AML-193 (cell line): ENCODE measurements at regions not wholly inside any gene's neighbourhood (a gene's known extent, or its start where the extent isn't known, plus 50 kb on each side); places are given as distances from the start of the nearest gene placed in this dataset.

Experiments
- DNase-seq, 2 experiments: peaks; one replicate each; lab custom pipeline; 2025; lab: John Stamatoyannopoulos, UW

- no peak for DNase-seq
Measured at GRCh38 chr4:13181681-13182080, 302.5 kb downstream of the RAB28 start.

DNA sequence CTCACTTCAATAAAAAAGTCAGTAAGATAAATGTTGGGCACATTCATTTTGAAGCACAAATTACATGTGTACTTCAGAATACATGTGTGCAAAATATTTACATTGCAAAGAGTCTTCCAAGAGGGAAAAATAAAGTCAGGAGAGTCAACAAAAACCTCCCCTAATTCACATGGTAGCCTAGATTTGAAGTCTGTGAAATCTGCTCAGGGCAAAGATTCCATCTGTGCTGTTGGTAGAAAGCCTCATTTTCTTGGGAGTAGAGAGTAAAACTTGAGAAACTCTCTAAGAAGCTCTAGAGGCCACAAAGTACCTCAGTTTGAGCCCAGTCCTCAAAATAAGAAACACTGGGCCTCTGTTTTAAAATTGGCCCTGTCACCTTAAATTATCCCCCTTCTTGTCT, 303.4 kb downstream of the RAB28 start:
- no peak for DNase-seq

DNA sequence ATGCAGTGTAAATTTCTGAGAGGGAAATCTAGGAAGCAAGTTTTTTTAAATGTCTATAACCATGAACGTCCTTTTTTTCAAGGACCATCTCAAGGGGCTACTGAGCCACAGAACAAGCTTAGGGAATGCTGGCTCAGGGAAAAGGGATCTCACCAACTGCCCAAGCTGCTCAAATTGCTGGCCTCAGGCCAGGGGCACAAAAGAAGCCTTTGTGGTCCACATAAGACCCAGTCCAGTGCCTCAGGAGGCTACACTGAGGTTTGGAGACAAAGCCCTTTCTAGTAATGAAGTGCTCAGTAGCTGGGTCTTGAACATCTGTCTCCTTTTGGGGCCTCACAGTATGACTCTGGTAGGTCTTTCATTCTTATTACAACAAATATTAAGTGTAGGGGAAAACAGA, 305.5 kb downstream of the RAB28 start:
- no peak for DNase-seq

DNA sequence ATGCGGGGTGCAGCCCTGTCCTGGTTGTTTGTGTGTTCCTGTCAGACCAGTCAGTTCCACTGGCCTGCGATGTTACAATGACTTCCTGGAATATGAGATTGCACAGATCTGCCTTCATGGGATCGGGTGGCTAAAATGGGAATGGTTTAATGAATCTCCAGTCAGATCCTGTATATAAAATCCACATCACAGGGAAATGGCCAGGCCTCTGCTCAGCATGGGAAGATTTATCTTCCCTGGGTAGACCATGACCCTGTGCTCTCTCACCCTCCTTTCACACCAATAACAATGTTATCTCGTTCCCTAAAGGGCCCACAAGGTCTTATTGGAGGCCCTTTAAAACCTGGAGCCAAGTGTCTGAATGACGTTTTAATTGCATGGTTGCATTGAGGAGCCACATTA, 307.4 kb downstream of the RAB28 start:
- DNase-seq, result no peak

GRCh38 chr4:13174926-13175325, 309.2 kb downstream of the RAB28 start:
- no peak for DNase-seq

DNA sequence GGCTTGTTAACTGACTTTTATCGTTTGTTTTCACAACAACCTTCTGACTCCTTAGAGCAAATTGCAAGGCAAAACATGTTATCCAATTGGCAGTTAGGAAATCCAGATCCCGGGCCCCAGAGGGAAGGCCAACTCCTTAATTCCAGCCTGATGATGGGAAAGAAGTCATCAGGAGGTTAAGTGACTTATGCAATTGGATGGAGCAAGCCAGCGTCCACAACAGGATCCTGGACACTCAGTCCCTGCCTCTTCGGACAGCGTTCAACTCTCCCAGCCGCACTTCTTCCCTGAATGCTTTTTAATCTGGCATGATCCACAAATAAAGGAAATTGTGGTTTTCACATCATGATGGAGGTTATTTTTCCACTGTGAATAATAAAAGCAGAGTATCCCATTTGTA, 310.1 kb downstream of the RAB28 start:
- no peak for DNase-seq

GRCh38 chr4:13171292-13172057, 312.7 kb downstream of the RAB28 start:
- no peak for DNase-seq

DNA sequence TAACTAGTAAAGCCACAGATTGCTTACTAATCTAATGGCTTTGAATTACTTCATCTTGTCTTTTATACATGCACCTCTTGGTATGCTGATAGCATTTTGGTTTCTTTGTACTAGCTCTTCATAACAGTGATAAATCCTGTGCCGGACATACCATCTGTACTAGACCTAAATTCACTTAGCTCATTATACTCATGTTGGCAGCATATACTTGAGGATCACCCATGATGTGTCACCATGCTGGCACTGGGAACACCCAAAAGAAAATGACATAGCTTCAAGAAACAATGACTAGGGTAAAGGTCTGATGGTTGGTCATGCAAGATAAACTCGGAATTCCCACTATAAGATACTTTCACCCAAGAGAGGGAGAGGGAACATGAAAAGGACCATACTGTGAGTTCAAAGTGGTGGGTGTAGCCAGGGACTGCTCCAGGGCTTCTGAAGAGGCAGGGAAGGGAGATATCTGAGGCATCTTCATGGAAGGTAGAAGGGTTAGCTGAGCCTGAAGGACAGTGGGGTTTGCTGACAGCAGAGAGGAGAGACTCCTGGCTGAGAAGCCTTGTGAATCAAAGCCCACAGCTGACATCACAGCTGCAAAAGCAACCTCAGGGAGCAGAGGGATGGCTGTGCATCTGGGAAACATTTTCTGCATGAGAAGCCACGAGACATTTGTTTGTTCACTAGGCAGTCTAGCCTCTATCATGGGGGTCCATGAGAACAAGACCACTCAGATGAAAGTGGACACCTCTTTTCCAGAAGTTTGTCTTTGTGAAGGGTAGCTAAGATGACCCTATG, 314.2 kb downstream of the RAB28 start:
- DNase-seq, result no peak

DNA sequence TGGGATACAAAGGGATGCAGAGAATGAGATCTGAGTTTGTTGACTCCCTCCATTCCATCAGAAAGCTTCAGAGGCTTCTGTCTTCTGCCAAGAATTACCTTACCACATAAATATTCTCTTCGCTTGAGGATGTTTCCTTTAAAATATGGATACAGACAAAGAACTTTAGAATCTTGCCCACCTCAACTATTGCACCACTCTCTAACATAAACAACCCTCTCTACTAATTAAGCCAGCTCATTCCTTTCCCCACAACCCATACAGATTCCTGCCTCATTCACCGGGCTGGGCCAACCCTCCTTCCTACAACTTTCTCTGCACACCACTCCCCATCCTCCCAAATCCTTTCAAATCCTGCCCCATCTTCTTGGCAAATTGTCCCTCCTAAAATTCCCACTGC, 315.8 kb downstream of the RAB28 start:
- no peak for DNase-seq

DNA sequence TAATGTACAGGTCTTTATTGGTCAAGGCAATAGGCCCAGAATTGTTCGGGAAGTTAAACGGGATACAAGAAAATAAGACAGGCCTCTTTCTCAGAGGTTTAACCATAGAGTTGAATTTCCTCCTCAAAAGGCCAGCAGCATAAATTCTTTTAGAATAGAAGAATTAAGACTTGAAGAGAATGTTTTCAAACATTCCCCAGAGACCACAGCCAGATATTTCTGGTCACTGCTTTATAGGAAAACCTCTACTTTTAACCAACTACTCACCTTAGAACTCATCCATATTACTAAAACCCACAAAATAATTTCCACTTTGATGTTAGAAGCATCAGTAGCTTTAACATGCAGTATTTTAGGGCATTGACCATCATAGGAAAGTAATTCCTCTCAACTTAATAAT, 317.9 kb downstream of the RAB28 start:
- DNase-seq, result no peak

GRCh38 chr4:13164783-13165331, 319.3 kb downstream of the RAB28 start:
- no peak for DNase-seq

GRCh38 chr4:13162886-13163285, 321.3 kb downstream of the RAB28 start:
- DNase-seq, result no peak

DNA sequence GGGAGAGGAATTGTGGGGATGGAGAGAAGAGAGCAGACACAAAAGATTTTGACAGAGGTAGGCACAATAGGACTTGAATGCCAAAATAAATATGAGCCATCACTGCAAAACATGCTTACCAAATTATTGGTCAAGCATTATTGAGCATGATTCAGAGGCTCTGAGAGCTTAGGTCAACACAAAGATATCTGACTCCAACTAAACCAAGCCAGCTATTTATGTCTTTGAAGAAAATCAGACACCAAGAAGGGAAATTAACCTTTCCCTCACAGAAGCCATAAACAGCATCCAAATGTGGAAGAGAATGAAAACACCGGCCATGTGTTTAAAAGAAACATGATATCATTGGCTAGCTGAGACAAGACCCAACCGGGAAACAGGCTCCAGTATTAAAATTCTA, 323.2 kb downstream of the RAB28 start:
- DNase-seq, result no peak

DNA sequence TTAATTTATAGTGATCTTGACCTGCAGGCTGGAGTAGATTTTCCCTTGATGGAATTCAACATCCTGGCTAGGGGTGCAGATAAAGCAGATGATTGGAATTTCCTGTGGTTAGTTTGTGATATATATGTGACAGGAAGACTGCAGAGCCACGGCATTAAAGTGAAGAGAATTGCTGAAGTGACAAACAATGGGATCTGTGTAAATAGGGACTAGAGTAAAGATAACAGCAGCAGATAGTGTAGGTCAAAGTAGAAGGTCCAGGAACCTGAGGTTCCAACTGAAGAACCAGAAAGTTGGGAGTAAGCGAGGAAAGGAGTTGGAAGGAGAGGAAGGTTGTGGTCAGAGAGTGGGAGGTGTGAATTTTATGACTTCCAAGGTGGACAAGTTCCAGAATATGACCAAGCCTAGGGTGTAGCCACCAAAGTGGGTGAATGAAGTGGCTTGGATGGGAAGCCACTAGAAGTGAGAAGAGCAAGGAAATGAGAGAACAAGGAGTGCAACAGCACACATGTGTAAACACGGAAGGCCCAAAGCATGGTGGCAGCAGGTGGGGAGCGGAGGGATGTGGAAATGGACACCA, 325.0 kb downstream of the RAB28 start:
- DNase-seq, result no peak

GRCh38 chr4:13151194-13151593, 332.9 kb downstream of the RAB28 start:
- no peak for DNase-seq

DNA sequence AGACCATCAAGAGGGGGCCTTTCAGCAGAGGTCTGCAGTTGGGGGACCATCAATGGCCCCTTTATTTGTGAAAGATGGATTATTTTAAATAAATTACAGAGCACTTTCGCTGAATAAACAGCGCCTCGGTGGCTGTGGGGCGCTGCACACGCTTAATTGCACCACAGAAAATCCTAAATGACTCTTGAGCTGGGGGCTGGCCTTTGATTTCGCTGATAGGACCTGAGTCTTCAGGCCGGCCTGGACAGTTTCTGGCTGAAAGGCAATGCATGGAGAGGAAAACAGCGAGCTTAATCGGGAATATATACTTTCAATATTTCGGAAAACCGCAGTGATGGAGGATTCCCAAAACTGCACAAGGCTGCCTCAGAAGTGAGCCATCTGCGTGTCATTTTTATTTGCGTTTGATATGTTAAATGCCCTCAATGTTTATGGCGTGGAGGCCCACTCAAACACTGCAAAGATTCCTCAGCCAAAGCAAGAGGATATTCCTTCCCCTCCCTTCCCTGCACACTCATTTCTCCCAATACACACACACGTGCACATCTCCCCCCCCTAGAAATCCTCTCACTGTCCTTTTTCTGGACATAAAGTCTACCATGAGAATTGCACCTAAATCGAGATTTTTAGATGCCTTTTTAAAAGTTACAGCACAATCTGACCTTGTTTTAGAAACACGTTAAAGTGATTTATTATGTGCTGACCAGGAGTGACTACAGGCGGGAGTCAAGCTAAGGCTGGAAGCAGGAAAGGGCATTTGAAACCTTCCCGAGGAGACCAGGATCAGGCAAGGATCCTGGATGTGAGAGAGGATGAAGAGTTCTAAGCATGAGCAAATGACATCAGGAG, 340.7 kb downstream of the RAB28 start:
- no peak for DNase-seq

- no peak for DNase-seq
Measured at GRCh38 chr4:13142726-13143125, 341.4 kb downstream of the RAB28 start.

DNA sequence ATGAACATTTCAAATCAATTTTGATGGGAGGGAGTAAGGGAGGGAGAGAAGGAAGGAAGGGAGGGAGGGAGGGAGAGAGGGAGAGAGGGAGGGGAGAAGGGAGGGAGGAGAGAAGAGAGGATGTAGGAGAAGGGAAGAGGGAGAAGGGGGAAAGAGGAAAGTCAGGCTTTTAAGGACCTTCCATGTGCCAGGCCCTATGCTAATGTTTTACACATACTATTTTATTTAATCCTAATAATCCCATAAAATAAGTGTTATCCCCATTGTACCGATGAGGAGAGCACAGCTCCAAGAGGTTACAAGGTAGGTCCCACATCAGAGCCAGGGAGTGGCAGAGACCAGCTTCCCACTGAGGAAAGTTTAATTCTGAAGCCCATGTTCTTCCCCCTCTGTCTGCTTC, 341.9 kb downstream of the RAB28 start:
- no peak for DNase-seq

DNA sequence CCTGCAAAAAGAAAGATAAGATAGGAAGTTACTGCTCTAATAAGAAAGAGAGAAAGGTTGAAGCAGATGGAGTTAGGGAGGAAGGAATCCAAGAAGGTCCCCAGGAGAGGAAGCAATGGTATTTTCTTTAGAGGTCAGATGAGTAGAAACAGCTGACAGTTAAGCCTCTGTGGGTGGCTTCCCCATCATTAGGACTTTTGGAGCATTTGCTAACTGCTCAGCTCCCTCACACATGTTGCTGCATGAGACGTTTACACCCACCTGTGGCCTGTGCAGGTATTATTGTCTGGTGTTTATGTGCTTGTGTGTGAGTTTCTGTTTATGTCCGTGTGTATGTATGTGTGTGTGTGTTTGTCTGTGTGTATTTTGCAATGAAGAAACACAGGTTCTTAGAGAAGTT, 346.8 kb downstream of the RAB28 start:
- DNase-seq, result no peak

DNA sequence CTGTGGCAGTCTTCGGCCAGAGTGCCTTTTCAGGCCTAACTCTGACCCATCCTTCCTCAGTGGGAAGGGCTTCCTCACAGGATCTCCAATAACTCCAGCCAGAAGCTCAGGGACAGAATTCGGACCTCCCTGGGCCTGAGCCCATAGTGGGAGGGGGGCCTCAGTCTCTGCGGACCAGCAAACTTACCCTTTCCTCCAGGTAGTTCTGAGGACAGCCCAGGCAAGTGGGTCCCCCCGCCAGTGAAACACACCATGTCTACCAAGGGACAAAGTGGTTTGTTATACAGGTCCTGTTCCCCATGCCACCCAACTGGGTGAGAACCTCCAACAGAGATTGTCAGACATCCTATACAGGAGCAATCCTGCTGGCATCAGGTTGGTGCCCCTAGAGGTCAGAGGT, 350.4 kb downstream of the RAB28 start:
- DNase-seq, result no peak

GRCh38 chr4:13130848-13131247, 353.3 kb downstream of the RAB28 start:
- DNase-seq, result no peak

- no peak for DNase-seq
Measured at GRCh38 chr4:13129095-13129494, 355.0 kb downstream of the RAB28 start.
